ENCODE measurements at regions not wholly inside any gene's neighbourhood (a gene's known extent, or its start where the extent isn't known, plus 50 kb on each side); places are given as distances from the start of the nearest gene placed in this dataset.

DNA sequence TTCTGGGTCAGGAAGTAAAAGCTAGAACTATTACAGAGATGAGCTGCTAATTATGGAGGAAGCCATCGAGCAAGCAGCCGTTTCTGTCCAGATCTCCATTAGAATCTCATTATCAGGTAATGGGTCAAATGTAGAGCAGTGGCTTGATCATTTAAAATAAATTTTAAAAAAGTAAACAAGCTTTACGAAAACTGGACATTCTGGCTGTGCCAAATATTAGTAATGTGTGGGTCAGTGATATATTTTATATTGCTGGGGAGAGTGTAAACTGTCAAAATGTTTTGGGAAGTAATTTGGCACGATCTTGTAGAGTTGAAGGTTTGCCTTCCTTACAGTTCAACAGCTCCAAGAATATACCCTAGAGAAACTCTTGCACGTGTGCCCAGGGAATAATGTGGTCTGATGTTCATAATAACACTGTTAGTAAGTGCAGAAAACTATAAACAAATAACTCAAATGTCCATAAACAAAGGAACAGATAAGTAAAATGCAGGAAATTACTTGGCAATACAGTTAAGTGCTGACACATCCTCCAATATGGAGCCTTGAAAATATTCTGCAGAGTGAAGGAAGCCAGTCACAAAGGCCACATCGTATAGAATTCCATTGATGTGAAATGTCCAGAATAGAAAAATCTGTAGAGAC lies 127.2 kb upstream of the UBL3 start:
- no peak overlapping the region for H3K27ac ChIP-seq
- no peak overlapping the region for H3K4me3 ChIP-seq

GRCh38 chr13:29976535-29976934 lies 126.1 kb upstream of the UBL3 start:
- Histone ChIP-seq H3K27ac (no peak overlapping the region), H3K4me3 (no peak overlapping the region)

GRCh38 chr13:29975283-29975682 lies 124.9 kb upstream of the UBL3 start:
- no peak overlapping the region for H3K4me3 ChIP-seq
- no peak overlapping the region for H3K27ac ChIP-seq

DNA sequence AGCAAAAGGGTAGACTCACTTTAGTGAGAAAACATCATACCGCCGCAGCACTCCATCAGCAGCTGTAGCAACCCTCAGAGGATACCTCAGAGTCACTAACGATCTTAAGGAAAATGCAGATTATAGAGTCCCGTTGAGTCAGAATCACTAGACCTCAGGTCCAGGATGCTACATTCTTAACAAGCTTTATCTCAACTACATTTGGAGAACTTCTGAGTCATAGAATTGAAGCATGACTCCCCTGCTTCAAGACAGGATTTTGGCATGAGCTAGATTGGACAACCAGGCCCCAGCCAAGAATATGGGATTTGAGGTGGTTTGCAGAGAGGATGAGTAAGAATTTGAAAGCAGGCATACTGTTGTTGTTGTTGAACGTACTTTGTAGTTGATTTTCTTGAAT lies 118.9 kb upstream of the UBL3 start:
- no peak overlapping the region for H3K27ac ChIP-seq

GRCh38 chr13:29964181-29964845 lies 113.9 kb upstream of the UBL3 start:
- no peak overlapping the region for H3K4me3 ChIP-seq
- H3K27ac ChIP-seq, result no peak overlapping the region

More for the DNA sequence above, 118.9 kb upstream of the UBL3 start:
- H3K4me3 ChIP-seq, result no peak overlapping the region

DNA sequence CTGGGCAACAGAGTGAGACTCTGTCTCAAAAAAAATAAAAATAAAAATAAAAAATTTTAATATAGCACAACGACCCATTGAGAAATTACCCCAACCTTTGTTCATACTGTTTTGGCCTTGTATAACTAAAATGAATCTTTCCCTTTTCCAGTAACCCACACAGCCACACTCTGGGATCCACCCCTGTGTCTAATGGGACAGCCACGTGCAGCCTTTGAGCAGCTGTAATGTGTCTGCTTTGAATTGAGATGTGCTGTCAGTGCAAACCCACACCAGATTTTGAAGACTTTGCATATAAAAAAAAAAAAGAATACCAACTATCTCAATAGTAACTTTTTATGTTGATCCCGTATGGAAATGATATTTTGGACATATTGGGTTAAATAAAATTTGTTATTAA lies 112.7 kb upstream of the UBL3 start:
- Histone ChIP-seq H3K27ac (no peak overlapping the region), H3K4me3 (no peak overlapping the region)

- H3K4me3 ChIP-seq, result no peak overlapping the region
- H3K27ac ChIP-seq, result no peak overlapping the region
These were observed 110.7 kb upstream of the UBL3 start for GRCh38 chr13:29961036-29961670.

- Histone ChIP-seq H3K27ac (no peak overlapping the region), H3K4me3 (no peak overlapping the region)
These were observed 109.2 kb upstream of the UBL3 start for GRCh38 chr13:29959603-29960002.

DNA sequence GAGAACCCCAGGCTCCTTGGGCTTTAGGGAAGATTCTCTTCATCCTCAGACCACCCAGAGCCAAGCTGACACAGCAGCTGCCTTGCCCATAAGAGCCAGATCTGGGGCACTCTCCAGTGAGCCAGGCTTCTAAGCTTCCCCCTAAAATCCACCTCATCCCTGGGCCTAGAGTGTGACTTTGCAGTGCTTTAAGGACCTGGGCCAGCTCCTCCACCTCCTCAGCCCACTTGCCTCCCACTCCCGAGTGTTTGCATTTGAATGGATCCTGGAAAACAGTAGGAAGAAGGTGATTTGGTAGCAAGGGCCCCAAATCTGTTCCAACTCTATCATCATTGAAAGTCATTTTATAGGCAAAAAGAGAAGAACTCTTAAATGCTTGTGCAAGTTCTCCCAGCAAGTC lies 108.7 kb upstream of the UBL3 start:
- no peak overlapping the region for H3K27ac ChIP-seq
- H3K4me3 ChIP-seq, result no peak overlapping the region

DNA sequence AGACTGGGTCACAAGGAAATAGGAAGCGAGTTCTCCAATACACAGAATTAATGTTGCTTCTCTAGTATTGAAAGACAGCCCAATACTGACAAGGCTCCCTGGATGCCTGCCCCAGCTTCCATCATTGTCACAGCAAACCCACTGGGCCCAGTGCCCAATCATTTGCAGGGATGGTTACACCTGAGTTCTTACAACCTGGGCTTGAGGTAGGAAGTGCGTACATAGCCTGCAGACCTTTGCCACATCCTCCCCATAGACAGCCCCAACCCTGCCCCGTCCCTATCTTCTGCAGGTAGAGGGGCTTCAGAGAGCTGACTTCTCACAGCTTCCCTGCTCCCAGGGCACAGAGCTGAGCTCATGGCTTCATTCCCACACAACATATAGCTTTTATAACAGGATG lies 108.1 kb upstream of the UBL3 start:
- Histone ChIP-seq H3K27ac (no peak overlapping the region), H3K4me3 (no peak overlapping the region)

DNA sequence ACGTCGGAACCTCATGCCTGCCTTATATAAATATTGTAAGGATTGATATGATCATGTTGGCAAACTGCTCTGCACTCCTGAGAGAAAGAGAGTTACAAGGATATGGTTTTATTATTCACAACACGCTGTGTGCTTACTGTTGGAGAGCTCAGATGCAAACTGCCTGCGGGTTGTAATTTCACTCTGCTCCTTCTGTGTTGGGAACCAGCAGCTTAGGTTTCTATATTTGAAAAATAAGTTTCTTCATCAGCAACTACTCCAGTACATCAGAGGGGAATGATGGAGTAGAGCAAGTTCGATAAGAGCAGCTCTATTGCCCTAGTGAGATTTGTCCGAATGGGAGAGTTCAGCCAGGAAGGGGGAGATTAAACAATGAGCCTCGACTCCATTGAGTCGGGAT lies 106.9 kb upstream of the UBL3 start:
- H3K4me3 ChIP-seq, result no peak overlapping the region
- H3K27ac ChIP-seq, result no peak overlapping the region

DNA sequence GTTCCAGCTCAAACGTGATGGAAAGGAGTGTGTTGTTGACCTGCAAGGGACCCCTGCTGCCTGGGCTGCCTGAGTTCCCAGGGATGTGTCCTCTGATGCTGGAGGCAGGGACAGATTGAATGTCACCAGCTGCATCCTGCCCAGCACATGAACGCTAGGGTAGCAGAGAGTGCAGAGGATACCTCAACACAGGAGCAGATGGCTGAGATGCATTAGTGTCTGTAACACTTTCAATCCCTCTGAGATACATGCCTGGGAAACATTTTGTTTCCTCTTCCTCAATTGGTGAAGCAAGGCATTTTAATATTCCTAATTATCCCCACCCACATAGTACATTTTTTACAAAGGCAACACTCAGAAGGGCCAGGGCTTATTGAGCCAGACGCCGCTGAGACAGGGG lies 106.4 kb upstream of the UBL3 start:
- no peak overlapping the region for H3K4me3 ChIP-seq
- H3K27ac ChIP-seq, result no peak overlapping the region

DNA sequence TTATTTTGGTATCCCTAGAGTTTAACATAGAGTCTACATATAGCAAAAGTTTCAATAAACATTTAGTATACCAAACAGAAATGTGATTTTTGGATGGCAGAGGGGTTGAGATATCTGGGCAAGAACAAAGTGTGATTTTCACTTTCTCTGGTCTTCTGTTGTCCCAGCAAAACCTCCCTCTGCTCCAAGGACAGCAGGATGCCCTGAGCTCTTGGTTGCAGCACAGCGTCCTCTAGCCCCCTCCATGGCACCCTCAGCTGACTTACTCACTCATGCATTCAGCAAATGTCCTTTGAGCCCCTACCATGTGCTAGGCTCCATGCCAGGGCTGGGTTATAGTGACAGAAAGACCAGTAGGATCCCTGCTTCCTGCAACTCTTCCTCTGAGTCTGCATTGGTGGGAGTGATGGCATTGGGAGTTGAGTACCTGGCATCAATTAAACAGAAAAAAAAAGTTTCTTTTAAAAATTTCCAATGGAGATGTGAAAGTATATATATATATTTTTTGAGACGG lies 104.8 kb upstream of the UBL3 start:
- Histone ChIP-seq H3K27ac (no peak overlapping the region), H3K4me3 (no peak overlapping the region)

GRCh38 chr13:29954082-29955028 lies 103.9 kb upstream of the UBL3 start:
- H3K27ac ChIP-seq, result peak overlapping the region in 3 of 21 experiments; percentile 8 to 63 (median 30)
- H3K4me3 ChIP-seq, result peak overlapping the region in 1 of 7 experiments; percentile 4

GRCh38 chr13:29953542-29953941 lies 103.1 kb upstream of the UBL3 start:
- peak overlapping the region in 1 of 21 experiments; percentile 63 for H3K27ac ChIP-seq

GRCh38 chr13:29952245-29952644 lies 101.8 kb upstream of the UBL3 start:
- H3K4me3 ChIP-seq, result no peak overlapping the region

More at GRCh38 chr13:29953542-29953941, 103.1 kb upstream of the UBL3 start:
- H3K4me3 ChIP-seq, result no peak overlapping the region

GRCh38 chr13:29948791-29949190 lies 98.4 kb upstream of the UBL3 start:
- no peak overlapping the region for H3K27ac ChIP-seq
- H3K4me3 ChIP-seq, result no peak overlapping the region

More at GRCh38 chr13:29952245-29952644, 101.8 kb upstream of the UBL3 start:
- no peak overlapping the region for H3K27ac ChIP-seq

- H3K27ac ChIP-seq, result no peak overlapping the region
- no peak overlapping the region for H3K4me3 ChIP-seq
These were observed 97.8 kb upstream of the UBL3 start for GRCh38 chr13:29948244-29948643.

DNA sequence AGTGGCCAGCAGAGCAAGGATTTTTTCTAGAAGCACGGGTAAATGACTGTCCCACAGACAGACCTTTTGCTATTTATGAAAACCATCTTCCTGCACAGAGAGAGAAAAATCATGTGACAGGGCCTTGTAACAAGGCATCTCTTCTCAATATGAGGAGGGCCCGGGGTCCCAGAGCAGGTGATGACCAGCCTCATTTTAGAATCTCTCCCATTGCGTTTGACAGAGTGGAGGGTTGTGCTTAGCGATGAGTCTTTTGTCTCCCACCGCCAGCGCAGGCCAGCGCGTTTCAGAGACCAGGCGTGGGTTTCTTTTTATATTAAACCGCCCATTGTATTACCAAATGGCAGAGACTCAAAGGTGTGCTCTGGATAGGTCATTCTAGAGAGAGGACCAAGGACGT lies 97.4 kb upstream of the UBL3 start:
- H3K27ac ChIP-seq, result no peak overlapping the region
- H3K4me3 ChIP-seq, result no peak overlapping the region

DNA sequence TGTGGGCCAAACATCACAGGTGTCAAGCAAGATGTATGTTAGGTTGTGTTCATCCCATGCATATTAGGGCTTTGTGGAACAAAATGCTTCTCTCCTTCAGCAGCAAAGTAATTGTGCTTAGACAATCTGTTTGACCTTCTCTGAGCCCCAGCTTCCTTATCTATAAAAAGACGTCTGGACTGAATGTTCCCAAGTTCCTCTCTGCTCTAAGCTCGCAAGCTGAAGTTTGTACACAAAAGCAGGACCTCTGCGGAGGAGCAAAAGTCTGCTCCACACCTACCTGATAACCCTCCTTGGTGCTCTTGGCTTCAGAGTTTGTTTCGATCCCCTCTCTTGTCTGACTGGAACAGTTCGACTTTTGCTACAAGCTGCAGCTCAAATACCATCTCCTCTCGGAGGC lies 95.7 kb upstream of the UBL3 start:
- H3K27ac ChIP-seq, result no peak overlapping the region
- no peak overlapping the region for H3K4me3 ChIP-seq

All from skin epidermis (tissue), 12 donors.